Heart left ventricle (tissue), 13 donors: ENCODE measurements at regions not wholly inside any gene's neighbourhood (a gene's known extent, or its start where the extent isn't known, plus 50 kb on each side); places are given as distances from the start of the nearest gene placed in this dataset.

Experiments
- CTCF ChIP-seq, 12 donors: fragments of 200-600 bp; sonication (generic) in 4 of 12; IDR thresholded peaks; one replicate each; pipeline versions ENCODE4 v1.5.0 to v1.8.0; 2018 to 2022; ENCODE audit warnings: antibody characterized with exemption in 12 of 12, mild to moderate bottlenecking in 5 of 12
- POLR2A ChIP-seq, 2 donors: fragments of 450-650 bp; IDR thresholded peaks; one replicate each; pipeline ENCODE4 v1.6.1; 2017; ENCODE audit warnings: antibody characterized with exemption in 2 of 2, mild to moderate bottlenecking in 2 of 2, moderate library complexity in 2 of 2
- donor health status: ischemic (EF 13 %, LVEDD 7.1; RV severe dilation, severe dysfunction).
- donor health status: DM: no; HTN: yes; CAD: no.
- donor health status: DM: no; HTN: no; CAD: no.
- donor health status: ischemic (EF 25% LVEDD 6.9; RV normal size, moderate dysfunction).
- donor health status: ischemic (EF 25% LVEDD 5.7; RV mildly dilated, moderate dysfunction).
- donor health status: ischemic (EF 35%, LVEDD 5.7; RV mildly dilated, moderate dysfunction).
- donor health status: nonischemic (EF 11% LVEDD 7.7; RV severe dilation, severe dysfunction).
- donor health status: DM: yes; HTN: yes; CAD: no.
- donor health status: PGD.
- donor health status: ischemic (EF 29% LVEDD 5.4; RV normal size, mild dysfunction).
- donor health status: nonischemic (EF 23%, LVEDD 6.1; RV moderate dilation, normal function).

- TF ChIP-seq POLR2A (IDR thresholded peaks at IDR 0.05): no peak
- no peak for TF ChIP-seq CTCF (IDR thresholded peaks at IDR 0.05)
Measured at GRCh38 chr1:56375326-56375804, 204.0 kb downstream of the PLPP3 start.
